GM12875 (cell line): ENCODE measurements at regions not wholly inside any gene's neighbourhood (a gene's known extent, or its start where the extent isn't known, plus 50 kb on each side); places are given as distances from the start of the nearest gene placed in this dataset.

Experiments
- H3K4me3 ChIP-seq: one replicate; pipeline ENCODE4 v1.5.1; 2011; ENCODE audit warnings: low read depth, low read length, control low read depth
- TF ChIP-seq, protein P1 (sequence below): IDR thresholded peaks from 2 replicates; pipeline ENCODE4 v1.5.1; 2011; ENCODE audit warnings: low read depth, mild to moderate bottlenecking, control low read depth, inconsistent platforms, low read length, moderate library complexity, borderline replicate concordance; ENCODE audit not compliant: insufficient read depth

DNA sequence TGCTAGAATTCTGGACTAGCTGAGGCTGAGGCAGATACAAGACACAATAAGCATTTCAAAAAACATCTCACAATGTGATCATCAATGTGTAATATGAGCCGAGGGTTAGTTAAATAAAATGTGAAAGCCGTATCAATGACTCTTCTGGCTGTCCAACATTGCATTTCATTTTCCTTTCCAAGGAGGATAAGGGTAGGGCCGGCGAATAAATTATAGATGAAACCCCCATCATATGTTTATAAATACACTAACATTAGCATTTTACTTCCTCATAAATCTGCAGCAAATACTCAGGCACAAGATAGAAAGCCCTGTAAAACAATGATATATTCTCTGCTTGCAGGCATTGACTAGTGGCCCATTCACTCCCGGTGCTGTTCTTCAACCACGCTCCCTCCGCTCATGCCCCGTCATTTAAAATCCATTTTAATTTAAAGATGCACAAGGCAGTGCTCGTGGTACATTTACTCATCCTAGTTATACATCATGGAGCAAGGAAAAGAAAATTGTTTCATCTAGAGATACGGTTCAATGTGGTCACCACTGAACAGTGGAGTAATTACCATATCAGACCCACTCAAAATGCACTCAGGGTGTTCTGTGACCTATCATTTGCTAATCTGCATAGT is 59.9 kb upstream of the RCN1 start:
- TF ChIP-seq, protein P1, sequence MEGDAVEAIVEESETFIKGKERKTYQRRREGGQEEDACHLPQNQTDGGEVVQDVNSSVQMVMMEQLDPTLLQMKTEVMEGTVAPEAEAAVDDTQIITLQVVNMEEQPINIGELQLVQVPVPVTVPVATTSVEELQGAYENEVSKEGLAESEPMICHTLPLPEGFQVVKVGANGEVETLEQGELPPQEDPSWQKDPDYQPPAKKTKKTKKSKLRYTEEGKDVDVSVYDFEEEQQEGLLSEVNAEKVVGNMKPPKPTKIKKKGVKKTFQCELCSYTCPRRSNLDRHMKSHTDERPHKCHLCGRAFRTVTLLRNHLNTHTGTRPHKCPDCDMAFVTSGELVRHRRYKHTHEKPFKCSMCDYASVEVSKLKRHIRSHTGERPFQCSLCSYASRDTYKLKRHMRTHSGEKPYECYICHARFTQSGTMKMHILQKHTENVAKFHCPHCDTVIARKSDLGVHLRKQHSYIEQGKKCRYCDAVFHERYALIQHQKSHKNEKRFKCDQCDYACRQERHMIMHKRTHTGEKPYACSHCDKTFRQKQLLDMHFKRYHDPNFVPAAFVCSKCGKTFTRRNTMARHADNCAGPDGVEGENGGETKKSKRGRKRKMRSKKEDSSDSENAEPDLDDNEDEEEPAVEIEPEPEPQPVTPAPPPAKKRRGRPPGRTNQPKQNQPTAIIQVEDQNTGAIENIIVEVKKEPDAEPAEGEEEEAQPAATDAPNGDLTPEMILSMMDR = no peak
- H3K4me3 ChIP-seq = no peak overlapping the region

DNA sequence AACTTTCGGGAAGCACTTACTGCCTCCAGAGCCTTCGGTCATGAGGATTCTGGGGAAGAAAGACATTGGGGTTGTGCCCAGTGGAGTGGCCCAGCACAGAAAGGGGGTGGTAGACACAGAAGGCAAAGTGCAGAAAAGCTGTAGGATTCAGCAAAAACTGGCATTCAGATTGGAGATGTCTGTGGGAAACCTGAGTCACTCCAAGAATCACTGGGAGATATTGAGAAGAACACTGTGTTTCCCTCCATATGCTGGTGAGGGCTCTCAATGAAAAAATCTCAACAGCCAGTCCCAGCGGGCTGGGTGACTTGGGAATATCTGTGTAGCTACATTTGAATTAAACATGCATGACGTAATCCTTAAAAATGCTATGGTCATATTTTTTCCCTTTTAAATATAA is 61.2 kb upstream of the RCN1 start:
- TF ChIP-seq, protein P1 = no peak
- H3K4me3 ChIP-seq = no peak overlapping the region

DNA sequence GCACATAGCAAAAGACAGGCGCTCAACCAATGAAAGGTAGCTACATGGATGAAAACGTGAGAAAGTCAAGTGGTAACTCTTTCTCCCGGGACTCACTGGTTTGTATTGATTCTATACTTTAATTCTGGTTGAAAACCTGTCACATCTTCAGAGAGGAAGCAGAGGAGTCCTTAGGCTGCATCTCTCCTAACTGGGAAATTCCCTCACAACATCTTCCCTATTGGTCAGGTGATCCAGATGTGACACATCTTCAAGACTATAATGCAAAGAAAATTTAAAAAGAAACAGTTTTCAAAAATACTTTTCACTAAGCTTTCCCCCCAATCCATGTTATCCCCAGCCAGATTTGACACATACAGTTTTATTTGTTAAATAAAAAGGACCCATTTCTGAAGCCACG is 62.7 kb upstream of the RCN1 start:
- H3K4me3 ChIP-seq = no peak overlapping the region
- TF ChIP-seq, protein P1 = no peak

DNA sequence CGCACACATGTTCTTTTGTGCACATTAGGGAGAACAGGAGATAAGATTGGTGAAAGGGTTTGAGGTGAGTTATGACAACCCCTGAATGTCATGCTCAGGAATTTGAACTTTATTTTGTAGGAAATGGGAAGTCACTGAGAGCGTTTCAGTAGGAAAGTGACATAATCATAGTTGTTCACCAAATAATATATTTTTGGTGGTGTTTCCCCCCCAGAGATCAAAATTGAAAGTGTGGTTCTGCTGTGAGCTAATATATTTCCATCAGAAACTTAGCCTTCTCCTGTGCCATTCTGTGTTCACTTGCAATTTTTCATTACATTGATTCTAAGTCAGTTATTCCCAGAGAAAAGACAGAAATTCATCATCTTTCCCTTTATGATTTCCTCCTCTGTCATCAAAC is 64.1 kb upstream of the RCN1 start:
- TF ChIP-seq, protein P1 = no peak
- H3K4me3 ChIP-seq = no peak overlapping the region

DNA sequence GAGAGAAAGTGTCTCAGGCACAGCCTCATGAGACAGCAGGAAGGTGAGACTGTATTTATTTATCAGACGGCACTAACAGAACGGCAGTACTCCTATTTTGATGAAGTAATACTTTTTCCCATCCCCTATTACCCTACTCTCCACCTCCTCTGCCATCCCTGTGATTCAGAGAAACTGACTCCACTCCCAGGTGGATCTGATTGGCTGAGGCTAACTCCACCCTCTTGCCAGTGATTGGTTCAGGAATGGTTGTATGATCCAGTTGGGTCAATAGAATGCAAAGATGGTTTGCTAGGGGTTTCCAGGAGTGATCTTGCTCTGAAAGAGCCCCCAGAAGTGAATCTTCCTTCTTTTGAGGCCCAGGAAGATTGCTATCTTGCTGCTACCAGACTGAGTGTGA is 65.9 kb upstream of the RCN1 start:
- no peak overlapping the region for H3K4me3 ChIP-seq
- TF ChIP-seq, protein P1 = no peak

DNA sequence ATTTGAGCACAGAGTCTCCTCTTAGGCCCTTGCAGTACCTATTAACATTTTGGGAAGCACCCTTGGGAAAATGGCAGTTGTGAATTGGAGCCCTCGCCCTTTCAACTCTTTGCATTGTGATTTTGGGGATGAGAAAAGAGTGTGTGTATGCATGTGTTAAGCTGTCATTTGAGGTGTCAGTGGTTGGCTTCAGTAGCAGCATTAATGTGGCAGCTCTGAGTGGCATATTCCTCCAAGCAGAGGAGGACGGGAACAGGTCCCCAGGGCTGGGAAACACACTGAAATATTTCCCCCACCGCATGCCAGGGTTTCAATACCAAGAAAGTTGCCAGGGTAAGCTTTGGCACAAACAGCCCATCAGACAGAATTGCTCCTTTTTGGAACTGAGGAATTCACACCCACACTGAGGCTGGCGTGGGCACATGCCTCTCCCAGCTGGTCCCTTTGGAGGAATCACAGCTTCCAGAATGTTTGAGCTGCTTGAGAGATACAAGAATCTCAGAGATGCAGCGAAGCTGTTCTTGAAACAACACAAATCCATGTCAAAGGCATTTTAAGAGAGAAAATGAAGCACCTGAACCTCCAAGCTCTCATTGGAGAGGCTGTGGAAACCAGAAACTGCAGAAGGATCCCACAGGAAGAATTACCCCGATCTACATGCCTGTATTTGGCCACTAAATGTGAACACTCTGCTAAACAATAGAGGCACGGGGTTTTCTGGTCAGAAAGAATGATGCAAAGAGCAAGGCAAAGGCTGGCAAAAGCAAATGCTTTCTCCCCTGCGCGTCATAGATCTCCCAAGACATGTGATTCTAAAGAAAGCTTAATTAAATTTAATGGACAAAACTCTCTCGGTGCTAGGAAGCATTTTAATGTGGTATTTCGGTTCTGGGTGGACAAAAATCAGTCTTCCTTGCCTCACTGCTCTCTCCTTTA is 67.2 kb upstream of the RCN1 start:
- TF ChIP-seq, protein P1 = no peak
- no peak overlapping the region for H3K4me3 ChIP-seq

DNA sequence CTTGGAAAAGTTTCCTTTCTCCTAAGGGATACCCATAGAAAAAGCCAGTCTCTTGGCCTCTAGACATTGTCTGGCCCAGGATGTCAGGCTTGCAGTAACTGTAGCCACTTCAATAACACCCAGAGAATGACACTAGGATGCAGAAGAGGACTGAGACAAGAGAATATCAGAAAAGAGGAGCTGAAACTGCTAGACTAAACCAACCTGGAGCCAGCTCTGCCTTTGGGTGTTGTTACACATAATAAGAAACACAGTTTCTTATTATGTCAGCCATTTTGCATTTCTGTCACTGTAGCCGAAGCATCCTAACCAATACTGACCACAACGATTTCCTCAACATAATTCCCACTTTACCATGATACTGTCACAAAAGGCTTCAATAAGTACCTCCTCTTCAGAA is 72.2 kb upstream of the RCN1 start:
- H3K4me3 ChIP-seq = no peak overlapping the region
- TF ChIP-seq, protein P1 = no peak
